ENCODE measurements at regions not wholly inside any gene's neighbourhood (a gene's known extent, or its start where the extent isn't known, plus 50 kb on each side); places are given as distances from the start of the nearest gene placed in this dataset.

- TF ChIP-seq CTCF (IDR thresholded peaks at IDR 0.05) (no peak), EZH2 (IDR thresholded peaks at IDR 0.05; ENCODE audit: borderline replicate concordance, insufficient read depth, low read depth, low read length, poor library complexity, severe bottlenecking) (no peak)
Observed at GRCh38 chr9:10793306-10793705, 180.5 kb upstream of the PTPRD start.

All from B cell (primary cell).